ENCODE measurements at regions not wholly inside any gene's neighbourhood (a gene's known extent, or its start where the extent isn't known, plus 50 kb on each side); places are given as distances from the start of the nearest gene placed in this dataset.
"Not testable (repeated sequence)": the region's sequence is repeated elsewhere in the genome, so short reads cannot be mapped to it uniquely, and the experiment has no call there.

- Histone ChIP-seq H3K9me3 (no peaks in the 10 kb centered on the region), H3K4me1 (no peaks in the 10 kb centered on the region), H3K4me3 (no peak overlapping the region), H3K36me3 (no peaks in the 10 kb centered on the region), H3K27me3 (no peaks in the 10 kb centered on the region), H3K27ac (no peak overlapping the region)
- TF ChIP-seq CTCF (IDR thresholded peaks at IDR 0.05): no peak
- TF ChIP-seq POLR2A (IDR thresholded peaks at IDR 0.05): no peak
- DNase-seq: no peak
These were observed 179.3 kb upstream of the FZD8 start for GRCh38 chr10:35821339-35821911.

GRCh38 chr10:35819736-35820135, 177.6 kb upstream of the FZD8 start:
- H3K27ac ChIP-seq: no peak overlapping the region
- no peak for DNase-seq
- TF ChIP-seq POLR2A (IDR thresholded peaks at IDR 0.05) (no peak), CTCF (IDR thresholded peaks at IDR 0.05) (no peak)

GRCh38 chr10:35819011-35819410, 176.9 kb upstream of the FZD8 start:
- H3K4me3 ChIP-seq: no peak overlapping the region
- no peaks in the 10 kb centered on the region for H3K4me1 ChIP-seq
- no peak for DNase-seq
- no peaks in the 10 kb centered on the region for H3K9me3 ChIP-seq
- H3K27me3 ChIP-seq: no peaks in the 10 kb centered on the region
- TF ChIP-seq POLR2A (IDR thresholded peaks at IDR 0.05) (no peak), CTCF (IDR thresholded peaks at IDR 0.05) (no peak)
- H3K27ac ChIP-seq: no peak overlapping the region
- no peaks in the 10 kb centered on the region for H3K36me3 ChIP-seq

More at GRCh38 chr10:35819736-35820135, 177.6 kb upstream of the FZD8 start:
- Histone ChIP-seq H3K4me3 (no peak overlapping the region), H3K27me3 (no peaks in the 10 kb centered on the region), H3K4me1 (no peaks in the 10 kb centered on the region), H3K36me3 (no peaks in the 10 kb centered on the region), H3K9me3 (no peaks in the 10 kb centered on the region)

GRCh38 chr10:35817109-35817508, 175.0 kb upstream of the FZD8 start:
- H3K4me1 ChIP-seq, H3K27ac ChIP-seq, H3K4me3 ChIP-seq, H3K27me3 ChIP-seq, DNase-seq, H3K9me3 ChIP-seq, H3K36me3 ChIP-seq: not testable (repeated sequence)

- TF ChIP-seq CTCF (IDR thresholded peaks at IDR 0.05) (no peak), POLR2A (IDR thresholded peaks at IDR 0.05) (no peak)
- DNase-seq: no peak
- Histone ChIP-seq H3K4me3 (no peak overlapping the region), H3K36me3 (no peaks in the 10 kb centered on the region), H3K9me3 (no peaks in the 10 kb centered on the region), H3K27ac (no peak overlapping the region), H3K27me3 (no peaks in the 10 kb centered on the region), H3K4me1 (no peaks in the 10 kb centered on the region)
These were observed 171.1 kb upstream of the FZD8 start for GRCh38 chr10:35813219-35813618.

- no peak for TF ChIP-seq CTCF (IDR thresholded peaks at IDR 0.05)
- TF ChIP-seq POLR2A (IDR thresholded peaks at IDR 0.05): no peak
- Histone ChIP-seq H3K27me3 (no peaks in the 10 kb centered on the region), H3K9me3 (no peaks in the 10 kb centered on the region), H3K4me1 (no peaks in the 10 kb centered on the region), H3K4me3 (no peak overlapping the region), H3K27ac (no peak overlapping the region), H3K36me3 (no peaks in the 10 kb centered on the region)
- DNase-seq: no peak
These were observed 166.2 kb upstream of the FZD8 start for GRCh38 chr10:35808344-35808743.

All from Peyer's patch (tissue), 4 donors.